Astrocyte (in vitro differentiated cells and primary cell): ENCODE measurements at regions not wholly inside any gene's neighbourhood (a gene's known extent, or its start where the extent isn't known, plus 50 kb on each side); places are given as distances from the start of the nearest gene placed in this dataset.

ENCODE experiments used
- DNase-seq: peaks from one replicate; pipeline ENCODE4 v3.0.0-alpha.2; 2010; ENCODE audit warnings: low read depth
- FAIRE-seq: peaks from 2 replicates; lab custom pipeline; 2011; peaks lifted over from hg19 to GRCh38; lab: Jason Lieb, UNC
- H2AFZ ChIP-seq: 2 replicates; pipeline ENCODE4 v1.6.0; 2012; ENCODE audit warnings: low read depth, low read length, inconsistent platforms
- H3K27ac ChIP-seq: 2 replicates; pipeline ENCODE4 v1.5.1; 2011; ENCODE audit warnings: low read depth, low read length, inconsistent platforms
- H3K27me3 ChIP-seq: 2 replicates; pipeline ENCODE4 v1.6.0; 2011; ENCODE audit warnings: low read length, inconsistent platforms; ENCODE audit not compliant: insufficient read depth
- H3K36me3 ChIP-seq: 2 replicates; pipeline ENCODE4 v1.5.1; 2011; ENCODE audit warnings: low read length, inconsistent platforms; ENCODE audit not compliant: insufficient read depth
- H3K4me1 ChIP-seq: 2 replicates; pipeline ENCODE4 v1.5.1; 2011; ENCODE audit warnings: low read length, inconsistent platforms; ENCODE audit not compliant: insufficient read depth
- H3K4me2 ChIP-seq: 2 replicates; pipeline ENCODE4 v1.6.0; 2012; ENCODE audit warnings: low read length, inconsistent platforms
- H3K4me3 ChIP-seq: 2 replicates; pipeline ENCODE4 v1.5.1; 2011; ENCODE audit warnings: low read depth, mild to moderate bottlenecking, low read length, inconsistent platforms; ENCODE audit not compliant: insufficient read depth
- H3K79me2 ChIP-seq: 2 replicates; pipeline ENCODE4 v1.6.0; 2012; ENCODE audit warnings: mild to moderate bottlenecking, low read length, inconsistent platforms; ENCODE audit not compliant: insufficient read depth
- H3K9ac ChIP-seq: 2 replicates; pipeline ENCODE4 v1.6.0; 2012; ENCODE audit warnings: mild to moderate bottlenecking, low read length, inconsistent platforms
- H3K9me3 ChIP-seq: 2 replicates; pipeline ENCODE4 v1.5.1; 2012; ENCODE audit warnings: low read depth, mild to moderate bottlenecking, low read length, inconsistent platforms; ENCODE audit not compliant: insufficient read depth
- H4K20me1 ChIP-seq: 2 replicates; pipeline ENCODE4 v1.6.0; 2012; ENCODE audit warnings: low read length, inconsistent platforms; ENCODE audit not compliant: insufficient read depth
- H3K27ac Mint-ChIP-seq: one replicate; pipeline ENCODE4 v1.8.0; 2021; ENCODE audit warnings: mild to moderate bottlenecking, mixed read lengths; ENCODE audit not compliant: unreplicated experiment
- H3K27me3 Mint-ChIP-seq: one replicate; pipeline ENCODE4 v1.8.0; 2021; ENCODE audit warnings: low read depth, mixed read lengths; ENCODE audit not compliant: unreplicated experiment
- H3K36me3 Mint-ChIP-seq: one replicate; pipeline ENCODE4 v1.8.0; 2021; ENCODE audit warnings: low read depth, mixed read lengths; ENCODE audit not compliant: unreplicated experiment
- H3K4me1 Mint-ChIP-seq: one replicate; pipeline ENCODE4 v1.8.0; 2021; ENCODE audit warnings: low read depth, mixed read lengths; ENCODE audit not compliant: unreplicated experiment
- H3K4me3 Mint-ChIP-seq: one replicate; pipeline ENCODE4 v1.8.0; 2021; ENCODE audit warnings: mild to moderate bottlenecking, moderate library complexity, mixed read lengths; ENCODE audit not compliant: unreplicated experiment
- H3K9me3 Mint-ChIP-seq: one replicate; pipeline ENCODE4 v1.8.0; 2021; ENCODE audit warnings: mild to moderate bottlenecking, mixed read lengths; ENCODE audit not compliant: unreplicated experiment
- CTCF ChIP-seq: IDR thresholded peaks from 2 replicates; pipeline ENCODE4 v1.5.1; 2011; ENCODE audit warnings: low read depth, mild to moderate bottlenecking, inconsistent platforms, low read length, moderate library complexity; ENCODE audit not compliant: insufficient read depth
- EZH2 ChIP-seq: IDR thresholded peaks from 2 replicates; pipeline ENCODE4 v1.6.1; 2012; ENCODE audit warnings: mild to moderate bottlenecking, low read length, inconsistent platforms; ENCODE audit not compliant: insufficient read depth

GRCh38 chr4:110989125-110989524, 366.2 kb upstream of the PITX2 start:
- Histone ChIP-seq H3K27ac (no peak overlapping the region), H2AFZ (no peak overlapping the region), H3K27me3 (no peaks in the 10 kb centered on the region), H4K20me1 (no peaks in the 10 kb centered on the region), H3K4me1 (no peaks in the 10 kb centered on the region), H3K79me2 (no peaks in the 10 kb centered on the region), H3K4me3 (no peak overlapping the region), H3K36me3 (no peaks in the 10 kb centered on the region), H3K9me3 (no peaks in the 10 kb centered on the region), H3K4me2 (no peak overlapping the region), H3K9ac (no peak overlapping the region)
- H3K27me3 Mint-ChIP-seq: no peaks in the 10 kb centered on the region
- DNase-seq (no peak), FAIRE-seq (no peak)
- no peak for TF ChIP-seq EZH2
- TF ChIP-seq CTCF: no peak
- no peaks in the 10 kb centered on the region for H3K36me3 Mint-ChIP-seq
- no peaks in the 10 kb centered on the region for H3K9me3 Mint-ChIP-seq
- H3K4me3 Mint-ChIP-seq: no peak overlapping the region
- no peak overlapping the region for H3K27ac Mint-ChIP-seq
- peaks cover 4% of the 10 kb centered on the region for H3K4me1 Mint-ChIP-seq

- no peaks in the 10 kb centered on the region for H3K79me2 ChIP-seq
- no peak for DNase-seq
- no peak overlapping the region for H3K9ac ChIP-seq
- Mint-ChIP-seq H3K9me3 (no peaks in the 10 kb centered on the region), H3K4me3 (no peak overlapping the region), H3K27me3 (no peaks in the 10 kb centered on the region), H3K27ac (no peak overlapping the region), H3K4me1 (no peaks in the 10 kb centered on the region), H3K36me3 (no peaks in the 10 kb centered on the region)
- TF ChIP-seq CTCF (no peak), EZH2 (no peak)
- no peaks in the 10 kb centered on the region for H3K9me3 ChIP-seq
- H3K4me2 ChIP-seq: no peak overlapping the region
- H3K36me3 ChIP-seq: no peaks in the 10 kb centered on the region
- no peaks in the 10 kb centered on the region for H4K20me1 ChIP-seq
- H3K27ac ChIP-seq: no peak overlapping the region
- no peak overlapping the region for H3K4me3 ChIP-seq
- no peak overlapping the region for H2AFZ ChIP-seq
- no peaks in the 10 kb centered on the region for H3K4me1 ChIP-seq
- no peak for FAIRE-seq
- H3K27me3 ChIP-seq: no peaks in the 10 kb centered on the region
These were observed 371.9 kb upstream of the PITX2 start for GRCh38 chr4:110994781-110995180.

- FAIRE-seq: no peak
- H3K4me2 ChIP-seq: no peak overlapping the region
- Mint-ChIP-seq H3K36me3 (no peaks in the 10 kb centered on the region), H3K4me1 (no peaks in the 10 kb centered on the region), H3K27ac (no peak overlapping the region), H3K4me3 (no peak overlapping the region), H3K27me3 (no peaks in the 10 kb centered on the region), H3K9me3 (no peaks in the 10 kb centered on the region)
- H4K20me1 ChIP-seq: no peaks in the 10 kb centered on the region
- H3K27ac ChIP-seq: no peak overlapping the region
- no peak for DNase-seq
- H3K27me3 ChIP-seq: no peaks in the 10 kb centered on the region
- H3K4me1 ChIP-seq: no peaks in the 10 kb centered on the region
- no peak for TF ChIP-seq EZH2
- no peaks in the 10 kb centered on the region for H3K36me3 ChIP-seq
- no peaks in the 10 kb centered on the region for H3K79me2 ChIP-seq
- no peak overlapping the region for H2AFZ ChIP-seq
- no peaks in the 10 kb centered on the region for H3K9me3 ChIP-seq
- no peak overlapping the region for H3K4me3 ChIP-seq
- no peak overlapping the region for H3K9ac ChIP-seq
These were observed 375.4 kb upstream of the PITX2 start for GRCh38 chr4:110998320-110998719.
